ENCODE measurements at regions not wholly inside any gene's neighbourhood (a gene's known extent, or its start where the extent isn't known, plus 50 kb on each side); places are given as distances from the start of the nearest gene placed in this dataset.

GRCh38 chr1:223038288-223039006 is 104.6 kb downstream of the TLR5 start:
- Histone ChIP-seq H3K4me2 (ENCODE audit: low read length) (no peak overlapping the region), H3K9me2 (ENCODE audit: insufficient read depth) (no peaks in the 10 kb centered on the region), H3K27ac (ENCODE audit: low read depth, low read length) (no peak overlapping the region), H3K4me3 (replicated peaks in 1 of 2; ENCODE audit: low read depth in 1 of 2, low read length in 2 of 2) (no peak overlapping the region), H3K27me3 (ENCODE audit: insufficient read depth, low read length) (no peaks in the 10 kb centered on the region), H3K79me2 (ENCODE audit: insufficient read depth, low read length) (no peaks in the 10 kb centered on the region), H4K20me1 (ENCODE audit: insufficient read depth) (no peaks in the 10 kb centered on the region), H3K9me3 (ENCODE audit: control insufficient read depth in 1 of 2, insufficient read depth in 1 of 2, low read depth in 1 of 2, low read length in 2 of 2) (no peaks in the 10 kb centered on the region), H3K9ac (ENCODE audit: low read length) (no peak overlapping the region), H3K4me1 (ENCODE audit: control insufficient read depth in 1 of 2, insufficient read depth in 2 of 2, low read length in 2 of 2) (peaks cover 0 to 10% of the 10 kb centered on the region in 2 experiments; a peak in 2 of 4 replicates), H2AFZ (ENCODE audit: low read depth, low read length, poor library complexity, severe bottlenecking) (no peak overlapping the region), H3K36me3 (ENCODE audit: control insufficient read depth in 1 of 2, insufficient read depth in 2 of 2, low read length in 2 of 2) (no peaks in the 10 kb centered on the region)
- BruUV-seq (replicated peaks): no TSS peak
- ChIA-PET POLR2A (no interaction called here), RAD21 (ENCODE audit: low non-redundant PET in 1 of 2, low total read pairs in 2 of 2, uncharacterized antibody in 2 of 2, unreplicated experiment in 2 of 2) (no interaction called here), CTCF (no interaction called here)
- DNase-seq (ENCODE audit: low read depth, low spot score): no peak
- intact Hi-C loops (cut with micrococcal nuclease): no loop called here
- ATAC-seq: no peak
- no peak for TF ChIP-seq ZFX (IDR thresholded peaks at IDR 0.05)
- TF ChIP-seq CBX3 (IDR thresholded peaks at IDR 0.05; ENCODE audit: low read depth): no peak
- TF ChIP-seq CEBPB (IDR thresholded peaks at IDR 0.05; ENCODE audit: low read depth): no peak

- no peak for TF ChIP-seq ZFX (IDR thresholded peaks at IDR 0.05)
- TF ChIP-seq, protein P1, sequence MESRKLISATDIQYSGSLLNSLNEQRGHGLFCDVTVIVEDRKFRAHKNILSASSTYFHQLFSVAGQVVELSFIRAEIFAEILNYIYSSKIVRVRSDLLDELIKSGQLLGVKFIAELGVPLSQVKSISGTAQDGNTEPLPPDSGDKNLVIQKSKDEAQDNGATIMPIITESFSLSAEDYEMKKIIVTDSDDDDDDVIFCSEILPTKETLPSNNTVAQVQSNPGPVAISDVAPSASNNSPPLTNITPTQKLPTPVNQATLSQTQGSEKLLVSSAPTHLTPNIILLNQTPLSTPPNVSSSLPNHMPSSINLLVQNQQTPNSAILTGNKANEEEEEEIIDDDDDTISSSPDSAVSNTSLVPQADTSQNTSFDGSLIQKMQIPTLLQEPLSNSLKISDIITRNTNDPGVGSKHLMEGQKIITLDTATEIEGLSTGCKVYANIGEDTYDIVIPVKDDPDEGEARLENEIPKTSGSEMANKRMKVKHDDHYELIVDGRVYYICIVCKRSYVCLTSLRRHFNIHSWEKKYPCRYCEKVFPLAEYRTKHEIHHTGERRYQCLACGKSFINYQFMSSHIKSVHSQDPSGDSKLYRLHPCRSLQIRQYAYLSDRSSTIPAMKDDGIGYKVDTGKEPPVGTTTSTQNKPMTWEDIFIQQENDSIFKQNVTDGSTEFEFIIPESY (IDR thresholded peaks at IDR 0.05; ENCODE audit: extremely low read depth, insufficient replicate concordance, low read length): no peak
- TF ChIP-seq POLR2A (IDR thresholded peaks at IDR 0.05; ENCODE audit: borderline replicate concordance, extremely low read depth, insufficient read depth, insufficient read length): no peak
- TF ChIP-seq RAD21 (IDR thresholded peaks at IDR 0.05; ENCODE audit: low read depth): no peak
- TF ChIP-seq, protein P2, sequence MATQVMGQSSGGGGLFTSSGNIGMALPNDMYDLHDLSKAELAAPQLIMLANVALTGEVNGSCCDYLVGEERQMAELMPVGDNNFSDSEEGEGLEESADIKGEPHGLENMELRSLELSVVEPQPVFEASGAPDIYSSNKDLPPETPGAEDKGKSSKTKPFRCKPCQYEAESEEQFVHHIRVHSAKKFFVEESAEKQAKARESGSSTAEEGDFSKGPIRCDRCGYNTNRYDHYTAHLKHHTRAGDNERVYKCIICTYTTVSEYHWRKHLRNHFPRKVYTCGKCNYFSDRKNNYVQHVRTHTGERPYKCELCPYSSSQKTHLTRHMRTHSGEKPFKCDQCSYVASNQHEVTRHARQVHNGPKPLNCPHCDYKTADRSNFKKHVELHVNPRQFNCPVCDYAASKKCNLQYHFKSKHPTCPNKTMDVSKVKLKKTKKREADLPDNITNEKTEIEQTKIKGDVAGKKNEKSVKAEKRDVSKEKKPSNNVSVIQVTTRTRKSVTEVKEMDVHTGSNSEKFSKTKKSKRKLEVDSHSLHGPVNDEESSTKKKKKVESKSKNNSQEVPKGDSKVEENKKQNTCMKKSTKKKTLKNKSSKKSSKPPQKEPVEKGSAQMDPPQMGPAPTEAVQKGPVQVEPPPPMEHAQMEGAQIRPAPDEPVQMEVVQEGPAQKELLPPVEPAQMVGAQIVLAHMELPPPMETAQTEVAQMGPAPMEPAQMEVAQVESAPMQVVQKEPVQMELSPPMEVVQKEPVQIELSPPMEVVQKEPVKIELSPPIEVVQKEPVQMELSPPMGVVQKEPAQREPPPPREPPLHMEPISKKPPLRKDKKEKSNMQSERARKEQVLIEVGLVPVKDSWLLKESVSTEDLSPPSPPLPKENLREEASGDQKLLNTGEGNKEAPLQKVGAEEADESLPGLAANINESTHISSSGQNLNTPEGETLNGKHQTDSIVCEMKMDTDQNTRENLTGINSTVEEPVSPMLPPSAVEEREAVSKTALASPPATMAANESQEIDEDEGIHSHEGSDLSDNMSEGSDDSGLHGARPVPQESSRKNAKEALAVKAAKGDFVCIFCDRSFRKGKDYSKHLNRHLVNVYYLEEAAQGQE (IDR thresholded peaks at IDR 0.05; ENCODE audit: low read depth): no peak
- no peak for TF ChIP-seq SP1 (IDR thresholded peaks at IDR 0.05; ENCODE audit: low read depth)
- TF ChIP-seq CBX3 (IDR thresholded peaks at IDR 0.05; ENCODE audit: low read depth): no peak
- no peak for TF ChIP-seq EZH2phosphoT487 (IDR thresholded peaks at IDR 0.05; ENCODE audit: borderline replicate concordance)
- no peak for TF ChIP-seq CEBPB (IDR thresholded peaks at IDR 0.05; ENCODE audit: low read depth)
- TF ChIP-seq ELF1 (IDR thresholded peaks at IDR 0.05; ENCODE audit: borderline replicate concordance, low read depth): no peak
- TF ChIP-seq, protein P3, sequence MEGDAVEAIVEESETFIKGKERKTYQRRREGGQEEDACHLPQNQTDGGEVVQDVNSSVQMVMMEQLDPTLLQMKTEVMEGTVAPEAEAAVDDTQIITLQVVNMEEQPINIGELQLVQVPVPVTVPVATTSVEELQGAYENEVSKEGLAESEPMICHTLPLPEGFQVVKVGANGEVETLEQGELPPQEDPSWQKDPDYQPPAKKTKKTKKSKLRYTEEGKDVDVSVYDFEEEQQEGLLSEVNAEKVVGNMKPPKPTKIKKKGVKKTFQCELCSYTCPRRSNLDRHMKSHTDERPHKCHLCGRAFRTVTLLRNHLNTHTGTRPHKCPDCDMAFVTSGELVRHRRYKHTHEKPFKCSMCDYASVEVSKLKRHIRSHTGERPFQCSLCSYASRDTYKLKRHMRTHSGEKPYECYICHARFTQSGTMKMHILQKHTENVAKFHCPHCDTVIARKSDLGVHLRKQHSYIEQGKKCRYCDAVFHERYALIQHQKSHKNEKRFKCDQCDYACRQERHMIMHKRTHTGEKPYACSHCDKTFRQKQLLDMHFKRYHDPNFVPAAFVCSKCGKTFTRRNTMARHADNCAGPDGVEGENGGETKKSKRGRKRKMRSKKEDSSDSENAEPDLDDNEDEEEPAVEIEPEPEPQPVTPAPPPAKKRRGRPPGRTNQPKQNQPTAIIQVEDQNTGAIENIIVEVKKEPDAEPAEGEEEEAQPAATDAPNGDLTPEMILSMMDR (IDR thresholded peaks at IDR 0.05 in 2 of 3, conservative IDR thresholded peaks at IDR 0.05 in 1 of 3; ENCODE audit: borderline replicate concordance in 1 of 3, insufficient read depth in 1 of 3, low read depth in 2 of 3, low read length in 2 of 3): no peak
- TF ChIP-seq EGR1 (IDR thresholded peaks at IDR 0.05; ENCODE audit: low read depth): no peak
- no peak for TF ChIP-seq FOSL1 (IDR thresholded peaks at IDR 0.05; ENCODE audit: low read depth)
- ATAC-seq (no peak), DNase-seq (ENCODE audit: low read depth, low spot score) (no peak)
- BruUV-seq (replicated peaks): no TSS peak
- Histone ChIP-seq H3K27me3 (ENCODE audit: insufficient read depth, low read length) (no peaks in the 10 kb centered on the region), H3K9me3 (ENCODE audit: control insufficient read depth in 1 of 2, insufficient read depth in 1 of 2, low read depth in 1 of 2, low read length in 2 of 2) (no peaks in the 10 kb centered on the region), H3K9me2 (ENCODE audit: insufficient read depth) (no peaks in the 10 kb centered on the region), H3K79me2 (ENCODE audit: insufficient read depth, low read length) (no peaks in the 10 kb centered on the region), H4K20me1 (ENCODE audit: insufficient read depth) (no peaks in the 10 kb centered on the region), H3K4me1 (ENCODE audit: control insufficient read depth in 1 of 2, insufficient read depth in 2 of 2, low read length in 2 of 2) (peaks cover 0 to 8% of the 10 kb centered on the region in 2 experiments; a peak in 2 of 4 replicates), H3K27ac (ENCODE audit: low read depth, low read length) (no peak overlapping the region), H3K36me3 (ENCODE audit: control insufficient read depth in 1 of 2, insufficient read depth in 2 of 2, low read length in 2 of 2) (no peaks in the 10 kb centered on the region), H3K4me2 (ENCODE audit: low read length) (no peak overlapping the region), H3K4me3 (replicated peaks in 1 of 2; ENCODE audit: low read depth in 1 of 2, low read length in 2 of 2) (no peak overlapping the region), H3K9ac (ENCODE audit: low read length) (no peak overlapping the region), H2AFZ (ENCODE audit: low read depth, low read length, poor library complexity, severe bottlenecking) (no peak overlapping the region)
- intact Hi-C loops (cut with micrococcal nuclease): no loop called here
- ChIA-PET POLR2A (no interaction called here), CTCF (no interaction called here), RAD21 (ENCODE audit: low non-redundant PET in 1 of 2, low total read pairs in 2 of 2, uncharacterized antibody in 2 of 2, unreplicated experiment in 2 of 2) (no interaction called here)
Observed at GRCh38 chr1:223039990-223040389, 103.1 kb downstream of the TLR5 start.
